NB4 (cell line): ENCODE measurements at regions not wholly inside any gene's neighbourhood (a gene's known extent, or its start where the extent isn't known, plus 50 kb on each side); places are given as distances from the start of the nearest gene placed in this dataset.

Source experiments
- DNase-seq: peaks from one replicate; pipeline ENCODE4 v3.0.0; 2010; ENCODE audit warnings: low read depth
- H3K4me3 ChIP-seq: one replicate; pipeline ENCODE4 v1.5.1; 2011; ENCODE audit warnings: mild to moderate bottlenecking, low read depth, low read length, moderate library complexity
- CTCF ChIP-seq: IDR thresholded peaks from one replicate; pipeline ENCODE4 v1.5.1; 2012; ENCODE audit warnings: low read depth, low read length
- MAX ChIP-seq: IDR thresholded peaks from 2 replicates; pipeline ENCODE4 v1.6.1; 2011; ENCODE audit warnings: low read depth, low read length
- MYC ChIP-seq: IDR thresholded peaks from 2 replicates; pipeline ENCODE4 v1.6.1; 2011; ENCODE audit warnings: low read depth, low read length
- POLR2A ChIP-seq: IDR thresholded peaks from 2 replicates; pipeline ENCODE4 v1.6.1; 2011; ENCODE audit warnings: mild to moderate bottlenecking; ENCODE audit not compliant: insufficient read length; ENCODE audit errors: extremely low read depth

GRCh38 chr3:28132941-28133340, 108.5 kb upstream of the CMC1 start:
- no peak overlapping the region for H3K4me3 ChIP-seq
- no peak for DNase-seq
- TF ChIP-seq MAX, result no peak
- no peak for TF ChIP-seq POLR2A
- TF ChIP-seq MYC, result no peak
- TF ChIP-seq CTCF, result no peak

GRCh38 chr3:28134198-28134597, 107.2 kb upstream of the CMC1 start:
- TF ChIP-seq POLR2A (no peak), CTCF (no peak), MYC (no peak), MAX (no peak)
- no peak for DNase-seq
- H3K4me3 ChIP-seq, result no peak overlapping the region

- no peak for DNase-seq
- TF ChIP-seq MYC, result no peak
- TF ChIP-seq MAX, result no peak
- no peak for TF ChIP-seq POLR2A
- no peak for TF ChIP-seq CTCF
Measured at GRCh38 chr3:28134792-28135375, 106.5 kb upstream of the CMC1 start.

GRCh38 chr3:28136607-28137216, 104.7 kb upstream of the CMC1 start:
- no peak overlapping the region for H3K4me3 ChIP-seq
- no peak for DNase-seq
- TF ChIP-seq MAX (no peak), POLR2A (no peak), MYC (no peak), CTCF (no peak)

More at GRCh38 chr3:28134792-28135375, 106.5 kb upstream of the CMC1 start:
- no peak overlapping the region for H3K4me3 ChIP-seq

- DNase-seq, result no peak
- no peak overlapping the region for H3K4me3 ChIP-seq
- TF ChIP-seq MAX, result no peak
- TF ChIP-seq POLR2A, result no peak
- TF ChIP-seq MYC, result no peak
Measured at GRCh38 chr3:28138043-28138610, 103.3 kb upstream of the CMC1 start.

GRCh38 chr3:28139288-28139687, 102.1 kb upstream of the CMC1 start:
- no peak overlapping the region for H3K4me3 ChIP-seq
- TF ChIP-seq POLR2A (no peak), MAX (no peak), MYC (no peak), CTCF (no peak)
- no peak for DNase-seq
